GM23338 (cell line): ENCODE measurements at regions not wholly inside any gene's neighbourhood (a gene's known extent, or its start where the extent isn't known, plus 50 kb on each side); places are given as distances from the start of the nearest gene placed in this dataset.

Experiments
- ATAC-seq: fragments of 200-7000 bp; cut with Tn5 transposase; 3 replicates; pipeline ENCODE4 v1.9.1; 2020
- DNase-seq: peaks from one replicate; pipeline ENCODE4 v3.0.0-alpha.2; 2015; ENCODE audit warnings: low spot score
- H2AFZ ChIP-seq: fragments of 200-600 bp; sonication (generic); 2 replicates; pipeline ENCODE4 v1.8.0; 2016; ENCODE audit warnings: antibody characterized with exemption, mild to moderate bottlenecking, moderate library complexity
- H3F3A ChIP-seq: fragments of 200-600 bp; sonication (generic); replicated peaks from 2 replicates; pipeline ENCODE4 v1.8.0; 2017; ENCODE audit warnings: antibody characterized with exemption, mixed run types, low read depth
- H3K27ac ChIP-seq: fragments of 200-600 bp; sonication (generic); 2 replicates; pipeline ENCODE4 v1.6.1; 2016; ENCODE audit warnings: low read depth
- H3K27me3 ChIP-seq: fragments of 200-600 bp; sonication (generic); 2 replicates; pipeline ENCODE4 v1.8.0; 2016; ENCODE audit warnings: mild to moderate bottlenecking, mixed run types, moderate library complexity; ENCODE audit not compliant: insufficient read depth
- H3K36me3 ChIP-seq: fragments of 200-600 bp; sonication (generic); 2 replicates; pipeline ENCODE4 v1.8.0; 2016; ENCODE audit warnings: mild to moderate bottlenecking; ENCODE audit not compliant: insufficient read depth
- H3K4me1 ChIP-seq: fragments of 200-600 bp; sonication (generic); 2 replicates; pipeline ENCODE4 v1.8.0; 2016; ENCODE audit warnings: mild to moderate bottlenecking, moderate library complexity; ENCODE audit not compliant: insufficient read depth
- H3K4me2 ChIP-seq: fragments of 200-600 bp; sonication (generic); 2 replicates; pipeline ENCODE4 v1.7.1; 2017; ENCODE audit warnings: mixed run types
- H3K4me3 ChIP-seq: fragments of 200-600 bp; sonication (generic); 2 replicates; pipeline ENCODE4 v1.6.1; 2016; ENCODE audit warnings: mixed run types
- H3K79me2 ChIP-seq: fragments of 200-600 bp; sonication (generic); replicated peaks from 2 replicates; pipeline ENCODE4 v1.8.0; 2017; ENCODE audit warnings: mild to moderate bottlenecking; ENCODE audit not compliant: insufficient read depth
- H3K9me2 ChIP-seq: fragments of 200-600 bp; sonication (generic); 2 replicates; pipeline ENCODE4 v1.8.0; 2017; ENCODE audit not compliant: insufficient read depth
- H4K20me1 ChIP-seq: fragments of 200-600 bp; sonication (generic); replicated peaks from 2 replicates; pipeline ENCODE4 v1.8.0; 2017; ENCODE audit warnings: mild to moderate bottlenecking; ENCODE audit not compliant: insufficient read depth
- H3K27ac Mint-ChIP-seq: 2 replicates; pipeline ENCODE4 v1.8.0; 2020; ENCODE audit warnings: inconsistent platforms, mild to moderate bottlenecking, moderate library complexity, mixed read lengths
- H3K27me3 Mint-ChIP-seq: 3 replicates; pipeline ENCODE4 v1.8.0; 2022; ENCODE audit warnings: low read depth, mild to moderate bottlenecking, moderate library complexity, mixed read lengths, inconsistent platforms; ENCODE audit not compliant: insufficient read depth, poor library complexity
- H3K36me3 Mint-ChIP-seq: 3 replicates; pipeline ENCODE4 v1.8.0; 2021; ENCODE audit warnings: low read depth, mild to moderate bottlenecking, inconsistent platforms, moderate library complexity, mixed read lengths
- H3K4me1 Mint-ChIP-seq: 3 replicates; pipeline ENCODE4 v1.8.0; 2020; ENCODE audit warnings: mild to moderate bottlenecking, inconsistent platforms, mixed read lengths
- H3K4me3 Mint-ChIP-seq: 3 replicates; pipeline ENCODE4 v1.8.0; 2021; ENCODE audit warnings: moderate library complexity, mild to moderate bottlenecking, inconsistent platforms, mixed read lengths
- H3K9me3 Mint-ChIP-seq: 3 replicates; pipeline ENCODE4 v1.8.0; 2020; ENCODE audit warnings: moderate library complexity, mild to moderate bottlenecking, inconsistent platforms, mixed read lengths
- CREB1 ChIP-seq: fragments of 250-450 bp; sonication (Bioruptor Pico); IDR thresholded peaks from 2 replicates; pipeline ENCODE4 v1.5.0; 2020; ENCODE audit warnings: low read depth, mild to moderate bottlenecking, moderate library complexity
- ZNF114 ChIP-seq: fragments of 250-450 bp; sonication (Bioruptor Pico); IDR thresholded peaks from 2 replicates; pipeline ENCODE4 v1.5.0; 2020; ENCODE audit warnings: mild to moderate bottlenecking, moderate library complexity
- TF ChIP-seq, protein P1 (sequence below): IDR thresholded peaks from one replicate; pipeline ENCODE4 v1.6.1; 2018; ENCODE audit warnings: antibody characterized with exemption; ENCODE audit not compliant: unreplicated experiment
- TF ChIP-seq, protein P2 (sequence below): fragments of 250-450 bp; sonication (Bioruptor Pico); IDR thresholded peaks from 2 replicates; pipeline ENCODE4 v1.5.0; 2020; ENCODE audit warnings: mild to moderate bottlenecking, moderate library complexity

DNA sequence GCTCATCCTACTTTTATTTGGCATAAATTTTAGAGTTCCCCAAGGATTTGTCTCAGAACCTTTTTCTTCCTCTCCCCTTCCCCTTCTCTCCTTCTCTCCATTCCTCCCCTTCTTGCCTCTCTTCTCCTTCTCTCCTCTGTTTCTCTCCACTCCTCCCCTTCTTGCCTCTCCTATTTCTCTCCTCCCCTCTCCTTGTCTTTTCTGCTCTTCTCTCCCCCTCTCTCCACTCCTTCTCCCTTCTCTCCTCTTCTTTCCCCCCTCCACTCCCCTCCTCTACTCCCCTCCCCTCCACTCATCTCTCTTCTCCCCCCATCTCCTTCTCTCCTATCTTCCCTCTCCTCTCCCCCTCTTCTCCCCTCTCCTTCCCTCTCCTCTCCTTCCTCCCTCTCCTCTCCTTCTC, 142.7 kb downstream of the CCDC71L start:
- Mint-ChIP-seq H3K9me3 (no peaks in the 10 kb centered on the region), H3K4me1 (no peaks in the 10 kb centered on the region), H3K4me3 (no peak overlapping the region), H3K27me3 (no peaks in the 10 kb centered on the region), H3K27ac (no peak overlapping the region), H3K36me3 (no peaks in the 10 kb centered on the region)
- TF ChIP-seq, protein P1, sequence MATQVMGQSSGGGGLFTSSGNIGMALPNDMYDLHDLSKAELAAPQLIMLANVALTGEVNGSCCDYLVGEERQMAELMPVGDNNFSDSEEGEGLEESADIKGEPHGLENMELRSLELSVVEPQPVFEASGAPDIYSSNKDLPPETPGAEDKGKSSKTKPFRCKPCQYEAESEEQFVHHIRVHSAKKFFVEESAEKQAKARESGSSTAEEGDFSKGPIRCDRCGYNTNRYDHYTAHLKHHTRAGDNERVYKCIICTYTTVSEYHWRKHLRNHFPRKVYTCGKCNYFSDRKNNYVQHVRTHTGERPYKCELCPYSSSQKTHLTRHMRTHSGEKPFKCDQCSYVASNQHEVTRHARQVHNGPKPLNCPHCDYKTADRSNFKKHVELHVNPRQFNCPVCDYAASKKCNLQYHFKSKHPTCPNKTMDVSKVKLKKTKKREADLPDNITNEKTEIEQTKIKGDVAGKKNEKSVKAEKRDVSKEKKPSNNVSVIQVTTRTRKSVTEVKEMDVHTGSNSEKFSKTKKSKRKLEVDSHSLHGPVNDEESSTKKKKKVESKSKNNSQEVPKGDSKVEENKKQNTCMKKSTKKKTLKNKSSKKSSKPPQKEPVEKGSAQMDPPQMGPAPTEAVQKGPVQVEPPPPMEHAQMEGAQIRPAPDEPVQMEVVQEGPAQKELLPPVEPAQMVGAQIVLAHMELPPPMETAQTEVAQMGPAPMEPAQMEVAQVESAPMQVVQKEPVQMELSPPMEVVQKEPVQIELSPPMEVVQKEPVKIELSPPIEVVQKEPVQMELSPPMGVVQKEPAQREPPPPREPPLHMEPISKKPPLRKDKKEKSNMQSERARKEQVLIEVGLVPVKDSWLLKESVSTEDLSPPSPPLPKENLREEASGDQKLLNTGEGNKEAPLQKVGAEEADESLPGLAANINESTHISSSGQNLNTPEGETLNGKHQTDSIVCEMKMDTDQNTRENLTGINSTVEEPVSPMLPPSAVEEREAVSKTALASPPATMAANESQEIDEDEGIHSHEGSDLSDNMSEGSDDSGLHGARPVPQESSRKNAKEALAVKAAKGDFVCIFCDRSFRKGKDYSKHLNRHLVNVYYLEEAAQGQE: no peak
- TF ChIP-seq ZNF114 (no peak), CREB1 (CRISPR knock-in tag) (no peak)
- TF ChIP-seq, protein P2, sequence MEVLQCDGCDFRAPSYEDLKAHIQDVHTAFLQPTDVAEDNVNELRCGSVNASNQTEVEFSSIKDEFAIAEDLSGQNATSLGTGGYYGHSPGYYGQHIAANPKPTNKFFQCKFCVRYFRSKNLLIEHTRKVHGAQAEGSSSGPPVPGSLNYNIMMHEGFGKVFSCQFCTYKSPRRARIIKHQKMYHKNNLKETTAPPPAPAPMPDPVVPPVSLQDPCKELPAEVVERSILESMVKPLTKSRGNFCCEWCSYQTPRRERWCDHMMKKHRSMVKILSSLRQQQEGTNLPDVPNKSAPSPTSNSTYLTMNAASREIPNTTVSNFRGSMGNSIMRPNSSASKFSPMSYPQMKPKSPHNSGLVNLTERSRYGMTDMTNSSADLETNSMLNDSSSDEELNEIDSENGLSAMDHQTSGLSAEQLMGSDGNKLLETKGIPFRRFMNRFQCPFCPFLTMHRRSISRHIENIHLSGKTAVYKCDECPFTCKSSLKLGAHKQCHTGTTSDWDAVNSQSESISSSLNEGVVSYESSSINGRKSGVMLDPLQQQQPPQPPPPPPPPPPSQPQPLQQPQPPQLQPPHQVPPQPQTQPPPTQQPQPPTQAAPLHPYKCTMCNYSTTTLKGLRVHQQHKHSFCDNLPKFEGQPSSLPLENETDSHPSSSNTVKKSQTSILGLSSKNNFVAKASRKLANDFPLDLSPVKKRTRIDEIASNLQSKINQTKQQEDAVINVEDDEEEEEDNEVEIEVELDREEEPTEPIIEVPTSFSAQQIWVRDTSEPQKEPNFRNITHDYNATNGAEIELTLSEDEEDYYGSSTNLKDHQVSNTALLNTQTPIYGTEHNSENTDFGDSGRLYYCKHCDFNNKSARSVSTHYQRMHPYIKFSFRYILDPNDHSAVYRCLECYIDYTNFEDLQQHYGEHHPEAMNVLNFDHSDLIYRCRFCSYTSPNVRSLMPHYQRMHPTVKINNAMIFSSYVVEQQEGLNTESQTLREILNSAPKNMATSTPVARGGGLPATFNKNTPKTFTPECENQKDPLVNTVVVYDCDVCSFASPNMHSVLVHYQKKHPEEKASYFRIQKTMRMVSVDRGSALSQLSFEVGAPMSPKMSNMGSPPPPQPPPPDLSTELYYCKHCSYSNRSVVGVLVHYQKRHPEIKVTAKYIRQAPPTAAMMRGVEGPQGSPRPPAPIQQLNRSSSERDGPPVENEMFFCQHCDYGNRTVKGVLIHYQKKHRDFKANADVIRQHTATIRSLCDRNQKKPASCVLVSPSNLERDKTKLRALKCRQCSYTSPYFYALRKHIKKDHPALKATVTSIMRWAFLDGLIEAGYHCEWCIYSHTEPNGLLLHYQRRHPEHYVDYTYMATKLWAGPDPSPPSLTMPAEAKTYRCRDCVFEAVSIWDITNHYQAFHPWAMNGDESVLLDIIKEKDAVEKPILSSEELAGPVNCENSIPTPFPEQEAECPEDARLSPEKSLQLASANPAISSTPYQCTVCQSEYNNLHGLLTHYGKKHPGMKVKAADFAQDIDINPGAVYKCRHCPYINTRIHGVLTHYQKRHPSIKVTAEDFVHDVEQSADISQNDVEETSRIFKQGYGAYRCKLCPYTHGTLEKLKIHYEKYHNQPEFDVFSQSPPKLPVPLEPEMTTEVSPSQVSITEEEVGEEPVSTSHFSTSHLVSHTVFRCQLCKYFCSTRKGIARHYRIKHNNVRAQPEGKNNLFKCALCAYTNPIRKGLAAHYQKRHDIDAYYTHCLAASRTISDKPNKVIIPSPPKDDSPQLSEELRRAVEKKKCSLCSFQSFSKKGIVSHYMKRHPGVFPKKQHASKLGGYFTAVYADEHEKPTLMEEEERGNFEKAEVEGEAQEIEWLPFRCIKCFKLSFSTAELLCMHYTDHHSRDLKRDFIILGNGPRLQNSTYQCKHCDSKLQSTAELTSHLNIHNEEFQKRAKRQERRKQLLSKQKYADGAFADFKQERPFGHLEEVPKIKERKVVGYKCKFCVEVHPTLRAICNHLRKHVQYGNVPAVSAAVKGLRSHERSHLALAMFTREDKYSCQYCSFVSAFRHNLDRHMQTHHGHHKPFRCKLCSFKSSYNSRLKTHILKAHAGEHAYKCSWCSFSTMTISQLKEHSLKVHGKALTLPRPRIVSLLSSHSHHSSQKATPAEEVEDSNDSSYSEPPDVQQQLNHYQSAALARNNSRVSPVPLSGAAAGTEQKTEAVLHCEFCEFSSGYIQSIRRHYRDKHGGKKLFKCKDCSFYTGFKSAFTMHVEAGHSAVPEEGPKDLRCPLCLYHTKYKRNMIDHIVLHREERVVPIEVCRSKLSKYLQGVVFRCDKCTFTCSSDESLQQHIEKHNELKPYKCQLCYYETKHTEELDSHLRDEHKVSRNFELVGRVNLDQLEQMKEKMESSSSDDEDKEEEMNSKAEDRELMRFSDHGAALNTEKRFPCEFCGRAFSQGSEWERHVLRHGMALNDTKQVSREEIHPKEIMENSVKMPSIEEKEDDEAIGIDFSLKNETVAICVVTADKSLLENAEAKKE: no peak
- no peak overlapping the region for H3K4me2 ChIP-seq
- no peak for ATAC-seq
- H3K27ac ChIP-seq: no peak overlapping the region
- H3K27me3 ChIP-seq: no peaks in the 10 kb centered on the region
- no peaks in the 10 kb centered on the region for H3K9me2 ChIP-seq
- no peak for DNase-seq
- H3F3A ChIP-seq: no peaks in the 10 kb centered on the region
- no peaks in the 10 kb centered on the region for H3K36me3 ChIP-seq
- no peak overlapping the region for H3K4me3 ChIP-seq
- no peaks in the 10 kb centered on the region for H3K4me1 ChIP-seq
- H4K20me1 ChIP-seq: no peaks in the 10 kb centered on the region
- H3K79me2 ChIP-seq: no peaks in the 10 kb centered on the region
- no peak overlapping the region for H2AFZ ChIP-seq
